PC-3 (cell line): ENCODE measurements at regions not wholly inside any gene's neighbourhood (a gene's known extent, or its start where the extent isn't known, plus 50 kb on each side); places are given as distances from the start of the nearest gene placed in this dataset.

ENCODE experiments used
- EZH2 ChIP-seq: fragments of 300-600 bp; sonication (generic); IDR thresholded peaks from one replicate; pipeline ENCODE4 v1.6.1; 2017; ENCODE audit warnings: antibody characterized with exemption, mild to moderate bottlenecking, low read length; ENCODE audit not compliant: unreplicated experiment
- EZH2phosphoT487 ChIP-seq: fragments of 300-600 bp; sonication (generic); IDR thresholded peaks from 2 replicates; pipeline ENCODE4 v1.6.1; 2018; ENCODE audit warnings: mild to moderate bottlenecking, antibody characterized with exemption, low read length, borderline replicate concordance
- TF ChIP-seq, protein P1 (sequence below): fragments of 300-600 bp; sonication (generic); conservative IDR thresholded peaks from 2 replicates; pipeline ENCODE4 v1.5.1; 2017; ENCODE audit warnings: antibody characterized with exemption, low read depth, mild to moderate bottlenecking, low read length

DNA sequence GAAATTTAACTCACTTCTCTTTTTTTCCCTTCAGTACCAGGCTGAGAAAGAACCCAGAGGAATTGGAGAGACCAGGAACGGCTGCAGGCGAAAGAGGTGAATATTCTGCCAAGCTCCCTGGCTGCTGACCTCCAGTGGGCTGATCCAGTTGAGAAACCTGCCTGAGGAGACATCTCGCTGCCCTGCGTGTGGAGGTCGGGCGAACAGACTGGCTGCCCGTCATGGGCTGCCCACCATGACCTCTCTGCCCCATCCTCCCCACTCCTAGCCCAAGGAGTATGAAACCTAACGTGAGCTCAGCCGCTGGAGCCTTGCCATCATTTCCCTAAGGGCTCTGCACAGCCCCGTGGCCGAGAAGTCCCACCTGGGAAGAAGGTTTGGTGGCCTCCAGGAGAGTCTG, 148.8 kb upstream of the SALL3 start:
- TF ChIP-seq EZH2 = no peak
- TF ChIP-seq, protein P1, sequence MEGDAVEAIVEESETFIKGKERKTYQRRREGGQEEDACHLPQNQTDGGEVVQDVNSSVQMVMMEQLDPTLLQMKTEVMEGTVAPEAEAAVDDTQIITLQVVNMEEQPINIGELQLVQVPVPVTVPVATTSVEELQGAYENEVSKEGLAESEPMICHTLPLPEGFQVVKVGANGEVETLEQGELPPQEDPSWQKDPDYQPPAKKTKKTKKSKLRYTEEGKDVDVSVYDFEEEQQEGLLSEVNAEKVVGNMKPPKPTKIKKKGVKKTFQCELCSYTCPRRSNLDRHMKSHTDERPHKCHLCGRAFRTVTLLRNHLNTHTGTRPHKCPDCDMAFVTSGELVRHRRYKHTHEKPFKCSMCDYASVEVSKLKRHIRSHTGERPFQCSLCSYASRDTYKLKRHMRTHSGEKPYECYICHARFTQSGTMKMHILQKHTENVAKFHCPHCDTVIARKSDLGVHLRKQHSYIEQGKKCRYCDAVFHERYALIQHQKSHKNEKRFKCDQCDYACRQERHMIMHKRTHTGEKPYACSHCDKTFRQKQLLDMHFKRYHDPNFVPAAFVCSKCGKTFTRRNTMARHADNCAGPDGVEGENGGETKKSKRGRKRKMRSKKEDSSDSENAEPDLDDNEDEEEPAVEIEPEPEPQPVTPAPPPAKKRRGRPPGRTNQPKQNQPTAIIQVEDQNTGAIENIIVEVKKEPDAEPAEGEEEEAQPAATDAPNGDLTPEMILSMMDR = no peak
- no peak for TF ChIP-seq EZH2phosphoT487
